SU-DHL-6 (cell line): ENCODE measurements at regions not wholly inside any gene's neighbourhood (a gene's known extent, or its start where the extent isn't known, plus 50 kb on each side); places are given as distances from the start of the nearest gene placed in this dataset.
"Not testable (repeated sequence)": the region's sequence is repeated elsewhere in the genome, so short reads cannot be mapped to it uniquely, and the experiment has no call there.

Source experiments
- H2AFZ ChIP-seq: fragments of 200-600 bp; sonication (generic); 2 replicates; pipeline ENCODE4 v1.6.1; 2014; ENCODE audit warnings: low read depth, mild to moderate bottlenecking, moderate library complexity, mixed read lengths, antibody characterized with exemption, low read length; ENCODE audit not compliant: severe bottlenecking
- H3F3A ChIP-seq: fragments of 200-600 bp; shearing (Covaris generic); 2 replicates; pipeline ENCODE4 v1.6.0; 2016; ENCODE audit warnings: antibody characterized with exemption, mild to moderate bottlenecking; ENCODE audit not compliant: insufficient read depth
- H3K27ac ChIP-seq: fragments of 200-600 bp; sonication (generic); 2 replicates; pipeline ENCODE4 v1.5.1; 2016; ENCODE audit warnings: low read depth, mild to moderate bottlenecking, low read length, moderate library complexity, mixed read lengths
- H3K27me3 ChIP-seq: fragments of 200-600 bp; sonication (generic), shearing (Covaris generic); 2 replicates; pipeline ENCODE4 v1.6.0; 2014; ENCODE audit warnings: mild to moderate bottlenecking, low read length
- H3K36me3 ChIP-seq: fragments of 200-600 bp; sonication (generic); 2 replicates; pipeline ENCODE4 v1.6.1; 2014; ENCODE audit warnings: mild to moderate bottlenecking, low read length, mixed read lengths
- H3K4me2 ChIP-seq: fragments of 300-600, 200-600 bp; shearing (Covaris generic), sonication (generic); 2 replicates; pipeline ENCODE4 v1.6.0; 2014; ENCODE audit warnings: low read length, low read depth, mild to moderate bottlenecking; ENCODE audit not compliant: poor library complexity, severe bottlenecking
- H3K4me3 ChIP-seq: fragments of 200-600 bp; sonication (generic); 2 replicates; pipeline ENCODE4 v1.5.1; 2014; ENCODE audit warnings: antibody characterized with exemption, low read length, mild to moderate bottlenecking, mixed read lengths; ENCODE audit not compliant: insufficient read depth, poor library complexity, severe bottlenecking
- H3K79me2 ChIP-seq: fragments of 200-600 bp; sonication (generic); 2 replicates; pipeline ENCODE4 v1.6.1; 2014; ENCODE audit warnings: mild to moderate bottlenecking, low read length, moderate library complexity; ENCODE audit not compliant: insufficient read depth
- H3K9ac ChIP-seq: fragments of 200-600 bp; sonication (generic); 2 replicates; pipeline ENCODE4 v1.7.0; 2014; ENCODE audit warnings: mild to moderate bottlenecking, low read length
- H3K9me2 ChIP-seq: fragments of 200-600 bp; sonication (generic); replicated peaks from 2 replicates; pipeline ENCODE4 v1.6.1; 2014; ENCODE audit warnings: low read length; ENCODE audit not compliant: insufficient read depth
- H3K9me3 ChIP-seq: fragments of 200-600 bp; sonication (generic); 2 replicates; pipeline ENCODE4 v1.6.1; 2014; ENCODE audit warnings: low read length, mixed read lengths; ENCODE audit not compliant: insufficient read depth
- H4K20me1 ChIP-seq: fragments of 200-600 bp; sonication (generic); 2 replicates; pipeline ENCODE4 v1.6.1; 2014; ENCODE audit warnings: low read depth, mild to moderate bottlenecking, antibody characterized with exemption, low read length, moderate library complexity, mixed read lengths
- EZH2phosphoT487 ChIP-seq: fragments of 200-600 bp; sonication (generic), shearing (Covaris generic); conservative IDR thresholded peaks from 2 replicates; pipeline ENCODE4 v1.6.1; 2018; ENCODE audit warnings: mild to moderate bottlenecking, antibody characterized with exemption, low read length, moderate library complexity, mixed read lengths
- TF ChIP-seq, protein P1 (sequence below): fragments of 200-600 bp; sonication (generic); IDR thresholded peaks from one replicate; pipeline ENCODE4 v1.5.1; 2017; ENCODE audit warnings: antibody characterized with exemption, mild to moderate bottlenecking, low read length, moderate library complexity; ENCODE audit not compliant: insufficient read depth, poor library complexity, severe bottlenecking

DNA sequence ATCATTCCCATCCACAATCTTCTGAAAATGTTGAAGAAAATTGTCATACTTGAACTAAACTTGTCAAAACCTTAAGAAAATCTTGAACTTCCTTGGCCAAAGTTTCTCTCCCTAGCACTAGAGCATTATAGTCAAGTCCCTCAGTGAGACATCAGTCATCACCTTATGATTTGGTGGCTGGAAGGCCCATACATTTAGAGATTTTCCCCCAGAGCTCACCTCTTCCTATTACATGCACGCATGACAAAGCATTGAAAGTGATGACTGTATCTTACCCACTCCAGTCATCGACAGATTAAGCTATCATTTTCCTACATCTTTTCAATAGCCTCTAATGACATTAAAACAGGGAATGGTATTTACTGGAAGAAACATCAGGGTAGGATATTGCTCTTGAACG, 948.8 kb downstream of the TMEM121 start:
- not testable (repeated sequence) for H3K27ac ChIP-seq, H4K20me1 ChIP-seq, H3F3A ChIP-seq, H3K9me3 ChIP-seq, H3K9me2 ChIP-seq, H3K27me3 ChIP-seq, H3K36me3 ChIP-seq, H3K9ac ChIP-seq, H3K79me2 ChIP-seq, H3K4me2 ChIP-seq, H3K4me3 ChIP-seq, H2AFZ ChIP-seq

DNA sequence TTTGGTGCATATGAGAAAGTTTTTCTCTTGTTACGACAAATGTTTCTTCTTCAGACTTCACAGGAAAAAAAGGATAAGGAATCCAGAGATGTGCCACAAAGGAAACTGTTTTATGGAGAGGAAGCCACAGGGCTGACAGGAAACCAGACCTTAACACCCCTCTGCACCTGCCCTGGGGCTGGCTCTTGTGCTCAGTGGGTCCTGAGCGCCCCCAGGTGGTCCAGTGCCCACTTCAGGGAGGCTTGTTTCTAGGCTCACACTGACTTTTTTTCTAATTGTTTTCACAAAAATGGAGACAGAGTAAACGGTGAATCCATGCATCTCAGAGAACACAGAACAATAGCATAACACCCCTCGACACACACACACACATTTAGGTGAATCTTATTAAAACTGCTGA, 951.2 kb downstream of the TMEM121 start:
- not testable (repeated sequence) for H3K9me2 ChIP-seq, H3K27ac ChIP-seq, H3K36me3 ChIP-seq, H3K4me3 ChIP-seq, H3F3A ChIP-seq, H3K9ac ChIP-seq, H4K20me1 ChIP-seq, H3K9me3 ChIP-seq, H3K4me2 ChIP-seq, H2AFZ ChIP-seq, H3K27me3 ChIP-seq, H3K79me2 ChIP-seq

DNA sequence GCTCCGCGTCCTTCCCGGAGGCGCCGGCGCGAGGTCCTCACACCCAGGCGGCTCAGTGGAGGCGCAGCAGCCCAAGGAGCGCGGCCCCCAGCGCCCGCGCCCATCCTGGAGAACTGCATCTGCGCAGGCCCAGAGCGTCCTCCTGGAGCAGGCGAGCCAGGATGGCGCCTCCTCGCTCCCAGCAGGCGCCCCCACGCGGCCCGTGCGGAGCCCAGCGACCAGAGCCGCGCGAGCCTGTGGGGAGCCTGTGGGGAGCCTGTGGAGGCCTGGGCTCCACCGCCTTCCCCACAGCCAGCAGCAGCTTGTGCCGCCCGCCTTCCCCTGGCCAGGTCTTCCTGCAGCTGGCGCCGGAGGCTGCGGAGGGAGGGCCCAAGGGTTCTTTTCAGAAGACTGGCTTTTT, 953.9 kb downstream of the TMEM121 start:
- H3K27me3 ChIP-seq, H3K27ac ChIP-seq, H3K4me2 ChIP-seq, H3K9me2 ChIP-seq, H4K20me1 ChIP-seq, H3F3A ChIP-seq, H3K9me3 ChIP-seq, H3K9ac ChIP-seq, H3K4me3 ChIP-seq, H3K79me2 ChIP-seq, H2AFZ ChIP-seq, H3K36me3 ChIP-seq: not testable (repeated sequence)

DNA sequence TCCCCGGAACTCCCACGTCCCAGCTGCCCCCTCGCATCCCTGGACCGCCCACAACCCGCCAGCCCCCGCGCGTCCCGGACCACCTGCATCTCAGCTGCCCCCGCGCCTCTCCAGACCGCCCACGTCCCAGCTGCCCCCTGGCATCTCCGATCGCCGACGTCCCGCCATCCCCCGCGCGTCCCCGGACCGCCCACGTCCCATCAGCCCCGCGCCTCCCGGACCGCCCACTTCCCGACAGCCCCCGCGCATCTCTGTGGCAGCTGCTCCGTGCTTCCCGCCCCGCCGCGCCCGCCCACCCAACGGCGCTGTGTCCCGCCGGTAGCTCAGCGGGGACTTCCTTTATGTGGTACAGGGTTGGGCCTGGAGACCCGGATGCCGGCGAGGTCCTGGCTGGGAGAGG, 955.8 kb downstream of the TMEM121 start:
- not testable (repeated sequence) for H2AFZ ChIP-seq, H3K27ac ChIP-seq, H4K20me1 ChIP-seq, H3K4me2 ChIP-seq, H3K9ac ChIP-seq, H3K79me2 ChIP-seq, H3K9me2 ChIP-seq, H3K36me3 ChIP-seq, H3K27me3 ChIP-seq, H3K4me3 ChIP-seq, H3K9me3 ChIP-seq, H3F3A ChIP-seq

DNA sequence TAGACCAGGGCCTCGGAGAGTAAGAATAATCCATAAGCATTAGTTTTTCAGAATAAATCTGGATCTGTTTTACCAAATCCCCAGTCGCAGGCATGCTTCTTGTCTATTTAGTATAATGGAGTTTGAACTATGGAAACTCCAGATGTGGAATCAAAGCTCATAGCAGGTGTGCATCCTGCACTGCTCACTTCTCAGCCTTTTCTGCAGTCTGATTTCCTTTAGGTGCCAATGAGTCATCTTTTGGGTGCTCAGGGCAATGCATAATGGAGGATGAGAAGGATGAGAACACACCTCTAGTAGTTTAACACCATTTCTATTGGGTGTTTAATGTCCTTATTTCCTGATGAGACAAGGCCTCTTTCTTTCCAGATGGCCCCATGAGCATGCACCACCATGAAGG, 961.2 kb downstream of the TMEM121 start:
- H3F3A ChIP-seq = no peaks in the 10 kb centered on the region
- H3K9me3 ChIP-seq = no peaks in the 10 kb centered on the region

More for the DNA sequence above, 961.2 kb downstream of the TMEM121 start:
- H4K20me1 ChIP-seq = no peaks in the 10 kb centered on the region
- H3K4me2 ChIP-seq = no peak overlapping the region
- H3K36me3 ChIP-seq = no peaks in the 10 kb centered on the region
- no peak overlapping the region for H3K9ac ChIP-seq
- H2AFZ ChIP-seq = no peak overlapping the region
- H3K9me2 ChIP-seq = no peaks in the 10 kb centered on the region
- no peaks in the 10 kb centered on the region for H3K79me2 ChIP-seq
- no peak overlapping the region for H3K27ac ChIP-seq
- H3K27me3 ChIP-seq = no peaks in the 10 kb centered on the region
- H3K4me3 ChIP-seq = no peak overlapping the region
- no peak for TF ChIP-seq EZH2phosphoT487
- TF ChIP-seq, protein P1, sequence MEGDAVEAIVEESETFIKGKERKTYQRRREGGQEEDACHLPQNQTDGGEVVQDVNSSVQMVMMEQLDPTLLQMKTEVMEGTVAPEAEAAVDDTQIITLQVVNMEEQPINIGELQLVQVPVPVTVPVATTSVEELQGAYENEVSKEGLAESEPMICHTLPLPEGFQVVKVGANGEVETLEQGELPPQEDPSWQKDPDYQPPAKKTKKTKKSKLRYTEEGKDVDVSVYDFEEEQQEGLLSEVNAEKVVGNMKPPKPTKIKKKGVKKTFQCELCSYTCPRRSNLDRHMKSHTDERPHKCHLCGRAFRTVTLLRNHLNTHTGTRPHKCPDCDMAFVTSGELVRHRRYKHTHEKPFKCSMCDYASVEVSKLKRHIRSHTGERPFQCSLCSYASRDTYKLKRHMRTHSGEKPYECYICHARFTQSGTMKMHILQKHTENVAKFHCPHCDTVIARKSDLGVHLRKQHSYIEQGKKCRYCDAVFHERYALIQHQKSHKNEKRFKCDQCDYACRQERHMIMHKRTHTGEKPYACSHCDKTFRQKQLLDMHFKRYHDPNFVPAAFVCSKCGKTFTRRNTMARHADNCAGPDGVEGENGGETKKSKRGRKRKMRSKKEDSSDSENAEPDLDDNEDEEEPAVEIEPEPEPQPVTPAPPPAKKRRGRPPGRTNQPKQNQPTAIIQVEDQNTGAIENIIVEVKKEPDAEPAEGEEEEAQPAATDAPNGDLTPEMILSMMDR = no peak
